SK-N-SH treated with all-trans-retinoic acid at 6 μM for 48 hours (cell line): ENCODE measurements at regions not wholly inside any gene's neighbourhood (a gene's known extent, or its start where the extent isn't known, plus 50 kb on each side); places are given as distances from the start of the nearest gene placed in this dataset.

Experiments used
- ATAC-seq: fragments of 200-7000 bp; cut with Tn5 transposase; 3 replicates; pipeline ENCODE4 v1.9.1; 2020; ENCODE audit warnings: mild to moderate bottlenecking, moderate library complexity
- BACH2 ChIP-seq: fragments of 250-450 bp; sonication (Bioruptor Pico); IDR thresholded peaks from 2 replicates; pipeline ENCODE4 v1.9.0; 2021; ENCODE audit warnings: mild to moderate bottlenecking, borderline replicate concordance
- CREB5 ChIP-seq: fragments of 250-450 bp; sonication (Bioruptor Pico); IDR thresholded peaks from 2 replicates; pipeline ENCODE4 v1.5.1; 2020; ENCODE audit warnings: low read depth, mild to moderate bottlenecking, moderate library complexity
- CSDC2 ChIP-seq: fragments of 250-450 bp; sonication (Bioruptor Pico); IDR thresholded peaks from 2 replicates; pipeline ENCODE4 v1.5.0; 2020; ENCODE audit warnings: mild to moderate bottlenecking, moderate library complexity
- ESRRG ChIP-seq: fragments of 250-450 bp; sonication (Bioruptor Pico); IDR thresholded peaks from 2 replicates; pipeline ENCODE4 v1.6.1; 2021; ENCODE audit warnings: mild to moderate bottlenecking
- GLIS3 ChIP-seq: fragments of 250-450 bp; sonication (Bioruptor Pico); IDR thresholded peaks from 2 replicates; pipeline ENCODE4 v1.5.0; 2020; ENCODE audit warnings: mild to moderate bottlenecking, moderate library complexity
- ISL1 ChIP-seq: fragments of 250-450 bp; sonication (Bioruptor Pico); IDR thresholded peaks from 2 replicates; pipeline ENCODE4 v2.1.2; 2022; ENCODE audit warnings: mild to moderate bottlenecking, moderate library complexity
- OSR1 ChIP-seq: fragments of 250-450 bp; sonication (Bioruptor Pico); IDR thresholded peaks from 2 replicates; pipeline ENCODE4 v1.8.0; 2022; ENCODE audit warnings: moderate library complexity, mild to moderate bottlenecking, inconsistent platforms
- RARB ChIP-seq: fragments of 250-450 bp; sonication (Bioruptor Pico); IDR thresholded peaks from 2 replicates; pipeline ENCODE4 v1.8.0; 2021; ENCODE audit warnings: mild to moderate bottlenecking, moderate library complexity
- SNAI2 ChIP-seq: fragments of 250-450 bp; sonication (Bioruptor Pico); IDR thresholded peaks from 2 replicates; pipeline ENCODE4 v1.5.0; 2020; ENCODE audit warnings: mild to moderate bottlenecking, moderate library complexity
- TCF4 ChIP-seq: fragments of 250-450 bp; sonication (Bioruptor Pico); IDR thresholded peaks from 2 replicates; pipeline ENCODE4 v1.8.0; 2021; ENCODE audit warnings: mild to moderate bottlenecking, moderate library complexity, borderline replicate concordance
- TOX ChIP-seq: fragments of 250-450 bp; sonication (Bioruptor Pico); IDR thresholded peaks from 2 replicates; pipeline ENCODE4 v1.8.0; 2021; ENCODE audit warnings: mild to moderate bottlenecking, moderate library complexity, borderline replicate concordance
- ZC3H10 ChIP-seq: fragments of 250-450 bp; sonication (Bioruptor Pico); IDR thresholded peaks from 2 replicates; pipeline ENCODE4 v1.5.1; 2021; ENCODE audit warnings: mild to moderate bottlenecking, moderate library complexity
- ZFP3 ChIP-seq: fragments of 250-450 bp; sonication (Bioruptor Pico); IDR thresholded peaks from 2 replicates; pipeline ENCODE4 v1.5.0; 2020; ENCODE audit warnings: mild to moderate bottlenecking, moderate library complexity
- ZFP30 ChIP-seq: fragments of 450-650 bp; formaldehyde crosslinking; IDR thresholded peaks from 2 replicates; pipeline ENCODE4 v1.5.0; 2022; ENCODE audit warnings: mild to moderate bottlenecking, moderate library complexity
- ZNF565 ChIP-seq: fragments of 450-650 bp; formaldehyde crosslinking; conservative IDR thresholded peaks from 2 replicates; pipeline ENCODE4 v1.5.0; 2020; ENCODE audit warnings: low read depth, mild to moderate bottlenecking, moderate library complexity
- ZNF70 ChIP-seq: fragments of 450-650 bp; formaldehyde crosslinking; IDR thresholded peaks from 2 replicates; pipeline ENCODE4 v1.5.0; 2020; ENCODE audit warnings: mild to moderate bottlenecking, moderate library complexity
- ZNF8 ChIP-seq: fragments of 450-650 bp; formaldehyde crosslinking; IDR thresholded peaks from 2 replicates; pipeline ENCODE4 v1.5.0; 2020; ENCODE audit warnings: mild to moderate bottlenecking, moderate library complexity
- TF ChIP-seq, protein P1 (sequence below): fragments of 250-450 bp; sonication (Bioruptor Pico); IDR thresholded peaks from 2 replicates; pipeline ENCODE4 v1.5.1; 2021; ENCODE audit warnings: mild to moderate bottlenecking, moderate library complexity
- TF ChIP-seq, protein P2 (sequence below): fragments of 250-450 bp; sonication (Bioruptor Pico); IDR thresholded peaks from 2 replicates; pipeline ENCODE4 v1.5.0; 2020; ENCODE audit warnings: mild to moderate bottlenecking, moderate library complexity

- no peak for ATAC-seq
- TF ChIP-seq GLIS3 (CRISPR knock-in tag) = no peak
- TF ChIP-seq ZNF8 (CRISPR knock-in tag) = no peak
- no peak for TF ChIP-seq TOX (CRISPR knock-in tag)
- TF ChIP-seq ZC3H10 = no peak
- TF ChIP-seq CSDC2 = no peak
- TF ChIP-seq ZNF565 (CRISPR knock-in tag) = no peak
- TF ChIP-seq BACH2 = no peak
- TF ChIP-seq, protein P1, sequence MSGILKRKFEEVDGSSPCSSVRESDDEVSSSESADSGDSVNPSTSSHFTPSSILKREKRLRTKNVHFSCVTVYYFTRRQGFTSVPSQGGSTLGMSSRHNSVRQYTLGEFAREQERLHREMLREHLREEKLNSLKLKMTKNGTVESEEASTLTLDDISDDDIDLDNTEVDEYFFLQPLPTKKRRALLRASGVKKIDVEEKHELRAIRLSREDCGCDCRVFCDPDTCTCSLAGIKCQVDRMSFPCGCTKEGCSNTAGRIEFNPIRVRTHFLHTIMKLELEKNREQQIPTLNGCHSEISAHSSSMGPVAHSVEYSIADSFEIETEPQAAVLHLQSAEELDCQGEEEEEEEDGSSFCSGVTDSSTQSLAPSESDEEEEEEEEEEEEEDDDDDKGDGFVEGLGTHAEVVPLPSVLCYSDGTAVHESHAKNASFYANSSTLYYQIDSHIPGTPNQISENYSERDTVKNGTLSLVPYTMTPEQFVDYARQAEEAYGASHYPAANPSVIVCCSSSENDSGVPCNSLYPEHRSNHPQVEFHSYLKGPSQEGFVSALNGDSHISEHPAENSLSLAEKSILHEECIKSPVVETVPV (CRISPR knock-in tag) = no peak
- no peak for TF ChIP-seq ZFP3 (CRISPR knock-in tag)
- no peak for TF ChIP-seq ISL1 (CRISPR knock-in tag)
- TF ChIP-seq SNAI2 = no peak
- no peak for TF ChIP-seq ZFP30 (CRISPR knock-in tag)
- TF ChIP-seq OSR1 (CRISPR knock-in tag) = no peak
- TF ChIP-seq, protein P2, sequence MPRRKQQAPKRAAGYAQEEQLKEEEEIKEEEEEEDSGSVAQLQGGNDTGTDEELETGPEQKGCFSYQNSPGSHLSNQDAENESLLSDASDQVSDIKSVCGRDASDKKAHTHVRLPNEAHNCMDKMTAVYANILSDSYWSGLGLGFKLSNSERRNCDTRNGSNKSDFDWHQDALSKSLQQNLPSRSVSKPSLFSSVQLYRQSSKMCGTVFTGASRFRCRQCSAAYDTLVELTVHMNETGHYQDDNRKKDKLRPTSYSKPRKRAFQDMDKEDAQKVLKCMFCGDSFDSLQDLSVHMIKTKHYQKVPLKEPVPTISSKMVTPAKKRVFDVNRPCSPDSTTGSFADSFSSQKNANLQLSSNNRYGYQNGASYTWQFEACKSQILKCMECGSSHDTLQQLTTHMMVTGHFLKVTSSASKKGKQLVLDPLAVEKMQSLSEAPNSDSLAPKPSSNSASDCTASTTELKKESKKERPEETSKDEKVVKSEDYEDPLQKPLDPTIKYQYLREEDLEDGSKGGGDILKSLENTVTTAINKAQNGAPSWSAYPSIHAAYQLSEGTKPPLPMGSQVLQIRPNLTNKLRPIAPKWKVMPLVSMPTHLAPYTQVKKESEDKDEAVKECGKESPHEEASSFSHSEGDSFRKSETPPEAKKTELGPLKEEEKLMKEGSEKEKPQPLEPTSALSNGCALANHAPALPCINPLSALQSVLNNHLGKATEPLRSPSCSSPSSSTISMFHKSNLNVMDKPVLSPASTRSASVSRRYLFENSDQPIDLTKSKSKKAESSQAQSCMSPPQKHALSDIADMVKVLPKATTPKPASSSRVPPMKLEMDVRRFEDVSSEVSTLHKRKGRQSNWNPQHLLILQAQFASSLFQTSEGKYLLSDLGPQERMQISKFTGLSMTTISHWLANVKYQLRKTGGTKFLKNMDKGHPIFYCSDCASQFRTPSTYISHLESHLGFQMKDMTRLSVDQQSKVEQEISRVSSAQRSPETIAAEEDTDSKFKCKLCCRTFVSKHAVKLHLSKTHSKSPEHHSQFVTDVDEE (CRISPR knock-in tag) = no peak
- no peak for TF ChIP-seq RARB (CRISPR knock-in tag)
These were observed 267.1 kb downstream of the ERMARD start for GRCh38 chr6:170018422-170018935.

GRCh38 chr6:170017603-170018320 is 266.3 kb downstream of the ERMARD start:
- no peak for ATAC-seq

GRCh38 chr6:170013815-170014214 is 262.4 kb downstream of the ERMARD start:
- ATAC-seq = no peak
- TF ChIP-seq RARB (CRISPR knock-in tag) (no peak), GLIS3 (CRISPR knock-in tag) (no peak), ZNF8 (CRISPR knock-in tag) (no peak), SNAI2 (no peak), CREB5 (no peak), ESRRG (no peak)
- TF ChIP-seq, protein P2 (CRISPR knock-in tag) = no peak
- TF ChIP-seq, protein P1 (CRISPR knock-in tag) = no peak

More at GRCh38 chr6:170017603-170018320, 266.3 kb downstream of the ERMARD start:
- TF ChIP-seq CSDC2 (no peak), CREB5 (no peak), ZNF565 (CRISPR knock-in tag) (no peak), GLIS3 (CRISPR knock-in tag) (no peak), ISL1 (CRISPR knock-in tag) (no peak), ZFP3 (CRISPR knock-in tag) (no peak), ZNF70 (CRISPR knock-in tag) (no peak), SNAI2 (no peak), OSR1 (CRISPR knock-in tag) (no peak), BACH2 (no peak), TCF4 (CRISPR knock-in tag) (no peak)
- TF ChIP-seq, protein P1 (CRISPR knock-in tag) = no peak
